ENCODE measurements at regions not wholly inside any gene's neighbourhood (a gene's known extent, or its start where the extent isn't known, plus 50 kb on each side); places are given as distances from the start of the nearest gene placed in this dataset.

DNA sequence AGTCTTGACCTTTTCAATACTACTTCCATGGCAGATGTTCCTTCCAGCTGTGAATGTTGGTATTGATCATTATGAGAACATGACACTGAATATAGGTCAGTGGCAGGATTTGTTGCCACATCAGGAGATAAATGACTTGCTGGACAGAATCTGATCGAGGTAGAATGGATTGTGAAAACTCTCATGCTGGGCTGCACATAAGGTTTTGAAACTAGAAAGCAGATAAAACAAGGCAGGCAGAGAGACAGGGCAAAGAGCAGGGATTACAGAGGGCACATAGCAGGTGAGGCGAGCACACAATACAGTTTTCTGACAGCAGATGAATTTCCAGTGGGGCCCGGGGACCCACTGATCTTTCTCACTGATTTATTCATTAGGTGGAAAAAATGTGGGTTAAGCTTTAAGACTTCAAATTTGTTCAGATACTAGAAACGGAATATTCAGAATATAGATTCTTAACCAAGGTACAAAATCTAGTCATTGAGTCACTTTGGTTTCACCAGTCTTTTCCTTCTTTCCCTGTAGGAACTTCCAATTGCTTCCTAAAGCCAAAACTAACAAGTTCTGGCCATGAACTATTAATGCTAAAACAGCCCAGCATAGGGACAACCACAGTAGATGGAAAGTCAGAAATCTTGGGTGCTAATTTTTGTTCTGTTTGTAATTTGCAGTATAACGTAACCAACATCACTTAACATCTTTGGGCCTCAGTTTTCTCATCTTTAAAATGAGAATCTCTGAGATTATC, 296.0 kb upstream of the PTBP2 start:
- Histone ChIP-seq H3K4me1 (ENCODE audit: insufficient read depth, low read length) (no peaks in the 10 kb centered on the region), H2AFZ (ENCODE audit: low read length) (no peak overlapping the region), H3K27me3 (ENCODE audit: control insufficient read depth in 1 of 2, insufficient read depth in 2 of 2, low read length in 2 of 2) (no peaks in the 10 kb centered on the region), H3K36me3 (replicated peaks in 1 of 2; ENCODE audit: control insufficient read depth in 1 of 2, insufficient read depth in 2 of 2, low read length in 2 of 2) (no peaks in the 10 kb centered on the region), H3K4me3 (replicated peaks in 1 of 3; ENCODE audit: insufficient read depth in 1 of 3, low read depth in 2 of 3, low read length in 3 of 3) (no peak overlapping the region), H3K9me3 (ENCODE audit: low read length) (no peaks in the 10 kb centered on the region), H3K79me2 (ENCODE audit: insufficient read depth, low read length) (no peaks in the 10 kb centered on the region), H3K9ac (ENCODE audit: insufficient read depth, low read depth, low read length) (no peak overlapping the region), H3K4me2 (ENCODE audit: low read depth, low read length) (no peak overlapping the region), H3K27ac (ENCODE audit: extremely low read length, insufficient read depth, low read length) (no peak overlapping the region), H4K20me1 (ENCODE audit: insufficient read depth, low read length) (no peaks in the 10 kb centered on the region)
- in situ Hi-C loops (cut with HindIII; ENCODE audit: extremely low pct_ligation_motif_present, low pct_unique_long_range_greater_than_20kb) (no loop called here), intact Hi-C loops (cut with micrococcal nuclease; ENCODE audit: unreplicated experiment) (no loop called here)
- WGBS (ENCODE audit: low lambda C conversion rate) = 6% methylated on average over 5 of the region's 5 CpGs
- BruUV-seq (replicated peaks) = no TSS peak
- ChIA-PET CTCF (ENCODE audit: low intra/inter-chr PET ratio, low total read pairs) (no interaction called here), POLR2A (no interaction called here)
- no peak for FAIRE-seq
- DNase-seq (ENCODE audit: low spot score) = no peak
- TF ChIP-seq ZNF678 (CRISPR knock-in tag; IDR thresholded peaks at IDR 0.05) (no peak), ZNF331 (CRISPR knock-in tag; IDR thresholded peaks at IDR 0.05) (no peak), MBNL3 (CRISPR knock-in tag; conservative IDR thresholded peaks at IDR 0.05) (no peak), ZNF746 (CRISPR knock-in tag; IDR thresholded peaks at IDR 0.05) (no peak), ZNF280D (CRISPR knock-in tag; IDR thresholded peaks at IDR 0.05) (no peak), ZNF460 (CRISPR knock-in tag; IDR thresholded peaks at IDR 0.05; ENCODE audit: borderline replicate concordance) (no peak), NONO (IDR thresholded peaks at IDR 0.05) (no peak), NONO (CRISPR knock-in tag; conservative IDR thresholded peaks at IDR 0.05) (no peak), ZNF205 (CRISPR knock-in tag; IDR thresholded peaks at IDR 0.05) (no peak), HNRNPH1 (optimal IDR thresholded peaks at IDR 0.05; ENCODE audit: low read depth, low read length) (no peak), NFE2L2 (IDR thresholded peaks at IDR 0.05; ENCODE audit: low read length) (no peak), MLLT10 (CRISPR knock-in tag; IDR thresholded peaks at IDR 0.05) (no peak), CREM (IDR thresholded peaks at IDR 0.05) (no peak), CREM (CRISPR knock-in tag; IDR thresholded peaks at IDR 0.05) (no peak), ZNF296 (CRISPR knock-in tag; conservative IDR thresholded peaks at IDR 0.05) (no peak), ZEB1 (IDR thresholded peaks at IDR 0.05; ENCODE audit: insufficient replicate concordance, low read depth) (no peak), MXI1 (IDR thresholded peaks at IDR 0.05; ENCODE audit: borderline replicate concordance, low read depth, low read length) (no peak)
- TF ChIP-seq, protein P1, sequence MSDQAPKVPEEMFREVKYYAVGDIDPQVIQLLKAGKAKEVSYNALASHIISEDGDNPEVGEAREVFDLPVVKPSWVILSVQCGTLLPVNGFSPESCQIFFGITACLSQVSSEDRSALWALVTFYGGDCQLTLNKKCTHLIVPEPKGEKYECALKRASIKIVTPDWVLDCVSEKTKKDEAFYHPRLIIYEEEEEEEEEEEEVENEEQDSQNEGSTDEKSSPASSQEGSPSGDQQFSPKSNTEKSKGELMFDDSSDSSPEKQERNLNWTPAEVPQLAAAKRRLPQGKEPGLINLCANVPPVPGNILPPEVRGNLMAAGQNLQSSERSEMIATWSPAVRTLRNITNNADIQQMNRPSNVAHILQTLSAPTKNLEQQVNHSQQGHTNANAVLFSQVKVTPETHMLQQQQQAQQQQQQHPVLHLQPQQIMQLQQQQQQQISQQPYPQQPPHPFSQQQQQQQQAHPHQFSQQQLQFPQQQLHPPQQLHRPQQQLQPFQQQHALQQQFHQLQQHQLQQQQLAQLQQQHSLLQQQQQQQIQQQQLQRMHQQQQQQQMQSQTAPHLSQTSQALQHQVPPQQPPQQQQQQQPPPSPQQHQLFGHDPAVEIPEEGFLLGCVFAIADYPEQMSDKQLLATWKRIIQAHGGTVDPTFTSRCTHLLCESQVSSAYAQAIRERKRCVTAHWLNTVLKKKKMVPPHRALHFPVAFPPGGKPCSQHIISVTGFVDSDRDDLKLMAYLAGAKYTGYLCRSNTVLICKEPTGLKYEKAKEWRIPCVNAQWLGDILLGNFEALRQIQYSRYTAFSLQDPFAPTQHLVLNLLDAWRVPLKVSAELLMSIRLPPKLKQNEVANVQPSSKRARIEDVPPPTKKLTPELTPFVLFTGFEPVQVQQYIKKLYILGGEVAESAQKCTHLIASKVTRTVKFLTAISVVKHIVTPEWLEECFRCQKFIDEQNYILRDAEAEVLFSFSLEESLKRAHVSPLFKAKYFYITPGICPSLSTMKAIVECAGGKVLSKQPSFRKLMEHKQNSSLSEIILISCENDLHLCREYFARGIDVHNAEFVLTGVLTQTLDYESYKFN (CRISPR knock-in tag; conservative IDR thresholded peaks at IDR 0.05) = no peak
- ATAC-seq = no peak
